GM19351 (cell line): ENCODE measurements at regions not wholly inside any gene's neighbourhood (a gene's known extent, or its start where the extent isn't known, plus 50 kb on each side); places are given as distances from the start of the nearest gene placed in this dataset.
"Not testable (repeated sequence)": the region's sequence is repeated elsewhere in the genome, so short reads cannot be mapped to it uniquely, and the experiment has no call there.

ENCODE experiments used
- ATAC-seq: cut with Tn5 transposase; IDR thresholded peaks from one replicate; pipeline ENCODE4 v1.9.1; 2021; ENCODE audit warnings: mild to moderate bottlenecking, moderate library complexity; ENCODE audit not compliant: unreplicated experiment

DNA sequence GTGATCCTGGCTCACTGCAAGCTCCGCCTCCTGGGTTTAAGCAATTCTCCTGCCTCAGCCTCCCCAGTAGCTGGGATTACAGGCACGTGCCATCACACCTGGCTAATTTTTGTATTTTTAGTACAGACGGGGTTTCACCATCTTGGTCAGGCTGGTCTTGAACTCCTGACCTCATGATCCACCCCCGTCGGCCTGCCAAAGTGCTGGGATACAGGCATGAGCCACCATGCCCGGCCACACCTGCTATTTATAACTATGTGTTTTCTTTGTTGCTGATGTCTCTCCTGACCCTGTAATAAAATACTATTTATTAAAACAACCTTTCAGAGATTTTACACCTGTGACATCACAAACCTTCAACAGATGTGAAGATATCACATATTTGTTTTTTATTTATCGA lies 736.5 kb upstream of the PCDH15 start:
- ATAC-seq, result not testable (repeated sequence)

DNA sequence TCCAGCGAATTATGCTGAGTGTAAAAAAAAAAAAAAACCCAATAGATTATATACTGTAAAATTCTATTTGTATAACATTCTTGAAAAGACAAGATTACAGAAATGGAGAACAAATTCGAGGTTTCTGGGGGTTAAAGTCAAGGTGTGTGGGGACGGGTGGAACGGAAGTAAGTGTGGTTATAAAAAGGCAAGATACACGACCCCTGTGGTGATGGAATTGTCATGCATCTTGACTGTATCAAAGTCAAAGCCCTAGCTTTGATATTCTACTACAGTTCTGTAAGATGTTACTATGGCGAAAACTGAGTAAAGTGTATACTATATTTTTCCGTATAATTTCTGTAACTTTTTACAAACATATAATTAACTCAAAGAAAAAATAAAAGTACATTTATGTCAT lies 718.2 kb upstream of the PCDH15 start:
- no peak for ATAC-seq

DNA sequence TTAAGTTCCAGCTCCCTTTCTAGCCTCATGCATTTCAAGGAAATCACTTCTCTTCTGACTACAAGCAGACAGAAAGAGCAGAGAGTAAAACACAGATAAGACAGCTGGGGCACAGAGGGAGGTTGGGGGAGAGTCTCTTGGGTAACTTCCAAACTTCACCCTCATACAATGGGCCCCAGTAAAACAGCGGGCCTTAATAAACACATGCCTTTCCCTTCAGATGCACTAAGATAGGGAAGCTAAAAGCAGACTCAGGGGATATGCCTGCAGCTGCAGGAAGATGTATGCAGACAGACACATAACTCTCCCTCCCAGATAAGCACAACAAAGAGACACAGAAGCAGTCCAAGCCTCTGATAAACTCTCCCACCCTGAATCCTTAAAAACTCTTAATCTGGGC lies 717.4 kb upstream of the PCDH15 start:
- not testable (repeated sequence) for ATAC-seq

DNA sequence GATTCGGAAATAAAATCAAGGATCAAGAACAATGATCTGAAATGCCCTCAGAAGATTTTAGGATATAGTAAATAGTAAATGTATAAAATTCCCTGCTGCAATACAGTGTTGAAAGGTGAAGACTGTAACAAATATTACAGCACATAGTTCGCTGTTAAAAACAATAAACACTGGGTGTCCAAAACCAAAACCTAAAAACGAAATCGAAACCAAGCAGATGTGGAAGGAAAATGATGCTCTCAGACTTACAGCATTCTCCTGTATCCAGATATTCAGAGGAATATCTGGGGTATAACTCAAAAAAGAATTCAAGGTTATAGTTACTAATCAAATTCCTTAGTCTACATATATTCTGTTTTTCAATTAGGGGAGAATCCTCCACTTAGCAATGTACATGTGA lies 708.1 kb upstream of the PCDH15 start:
- ATAC-seq, result no peak

DNA sequence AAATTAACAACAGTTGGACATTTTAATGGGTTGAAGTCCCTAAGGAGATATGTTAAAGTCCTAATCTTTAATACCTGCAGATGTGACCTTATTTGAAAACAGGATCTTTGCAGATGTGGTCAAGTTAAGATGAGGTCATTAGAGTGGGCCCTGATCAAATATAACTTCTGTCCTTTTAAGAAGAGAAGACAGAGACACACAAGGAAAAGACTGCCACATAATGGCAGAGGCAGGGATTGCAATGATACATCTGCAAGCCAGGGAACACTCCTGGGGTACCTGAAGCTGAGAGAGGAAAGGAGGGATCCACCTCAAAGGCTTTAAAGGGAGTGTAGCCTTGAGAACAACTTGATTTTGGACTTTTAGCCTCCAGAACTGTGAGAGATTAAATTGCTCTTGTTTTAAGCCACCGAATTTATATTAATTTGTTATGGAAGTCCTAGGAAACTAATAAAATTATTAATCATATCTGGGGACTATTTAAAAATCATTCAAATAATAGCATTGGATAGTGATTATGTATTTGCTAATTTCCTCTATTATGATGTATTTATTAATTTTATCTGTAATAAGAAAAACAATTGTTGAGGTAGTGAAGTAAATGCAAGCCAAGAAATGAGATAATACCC lies 700.0 kb upstream of the PCDH15 start:
- ATAC-seq, result peak; percentile 88

DNA sequence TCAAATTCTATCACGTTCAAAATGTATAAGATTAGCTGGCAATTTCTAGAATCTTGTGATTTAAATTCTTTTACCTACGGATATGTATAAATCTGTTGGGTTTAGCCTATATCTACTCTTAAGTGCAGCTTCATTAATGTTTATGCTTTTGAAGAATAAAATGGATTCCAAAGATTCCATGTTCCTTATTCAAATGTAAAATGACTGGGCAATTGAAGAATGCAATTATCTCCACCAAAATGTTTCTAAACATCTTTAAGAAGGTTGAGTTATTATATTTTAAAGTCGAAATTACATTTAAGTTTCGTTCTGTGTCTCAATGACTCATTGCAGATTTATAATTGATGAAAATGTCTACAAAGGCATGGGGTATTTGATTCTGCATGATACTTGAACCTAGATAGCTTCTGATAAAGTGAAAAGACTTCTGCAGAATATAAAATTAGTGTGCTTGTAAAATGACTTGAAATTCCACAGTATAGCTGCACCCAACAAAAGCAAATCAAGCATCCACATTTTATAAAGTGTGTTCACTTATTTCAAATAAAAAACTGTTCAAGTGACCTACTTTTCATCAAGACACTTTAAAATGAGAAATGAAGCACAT lies 697.0 kb upstream of the PCDH15 start:
- ATAC-seq, result no peak

DNA sequence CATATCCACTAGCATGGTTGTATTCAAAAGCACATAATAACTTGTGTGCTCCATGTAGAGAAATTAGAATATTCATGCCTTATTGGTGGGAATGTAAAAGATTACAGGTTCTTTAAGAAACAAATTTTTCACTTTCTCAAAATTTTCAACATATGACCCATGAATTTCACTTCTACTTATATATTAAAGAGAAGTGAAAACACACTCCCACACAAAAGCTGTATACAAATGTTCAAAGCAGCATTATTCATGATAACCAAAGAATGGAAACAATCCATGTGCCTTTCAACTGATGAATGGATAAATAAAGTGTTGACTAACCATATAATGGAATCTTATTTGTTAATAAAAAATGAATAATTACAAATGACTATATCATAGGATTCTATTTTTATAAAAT lies 694.5 kb upstream of the PCDH15 start:
- no peak for ATAC-seq

DNA sequence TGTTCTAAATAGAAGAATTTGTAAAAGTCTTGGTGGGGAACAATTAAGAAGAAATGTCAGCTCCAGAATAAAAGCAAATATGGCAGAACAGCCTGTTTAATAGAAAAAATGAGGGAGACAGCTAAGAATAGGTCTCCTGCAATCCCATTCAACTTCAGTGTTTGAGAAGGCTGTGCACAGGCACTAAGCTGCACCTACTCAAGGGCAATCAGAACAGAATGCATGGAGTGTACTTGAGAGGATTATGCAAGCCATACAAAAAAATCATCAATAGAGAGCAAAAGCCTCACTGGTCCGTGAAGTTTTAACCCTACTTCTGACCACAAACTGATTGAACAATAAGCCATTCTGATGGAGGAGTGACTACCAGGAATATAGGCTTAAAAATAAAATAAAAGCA lies 690.7 kb upstream of the PCDH15 start:
- no peak for ATAC-seq

DNA sequence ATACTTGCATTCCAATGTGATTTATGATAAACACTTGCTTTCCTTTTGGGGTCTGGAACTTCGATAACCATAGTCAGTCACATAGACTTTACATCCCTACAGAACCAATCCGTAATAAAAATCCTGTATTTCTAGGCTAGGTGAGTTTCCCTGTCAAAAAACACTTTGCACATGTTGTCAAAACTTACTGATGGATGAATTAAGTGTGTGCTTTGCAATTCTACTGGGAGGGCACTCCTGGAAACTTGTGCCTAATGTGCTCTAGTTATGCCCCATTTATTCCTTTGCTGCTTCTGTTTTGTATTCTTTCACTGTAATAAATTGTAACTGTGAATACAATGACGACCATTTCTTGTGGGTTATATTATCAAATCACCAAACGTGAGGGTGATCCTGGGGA lies 684.8 kb upstream of the PCDH15 start:
- ATAC-seq, result no peak

DNA sequence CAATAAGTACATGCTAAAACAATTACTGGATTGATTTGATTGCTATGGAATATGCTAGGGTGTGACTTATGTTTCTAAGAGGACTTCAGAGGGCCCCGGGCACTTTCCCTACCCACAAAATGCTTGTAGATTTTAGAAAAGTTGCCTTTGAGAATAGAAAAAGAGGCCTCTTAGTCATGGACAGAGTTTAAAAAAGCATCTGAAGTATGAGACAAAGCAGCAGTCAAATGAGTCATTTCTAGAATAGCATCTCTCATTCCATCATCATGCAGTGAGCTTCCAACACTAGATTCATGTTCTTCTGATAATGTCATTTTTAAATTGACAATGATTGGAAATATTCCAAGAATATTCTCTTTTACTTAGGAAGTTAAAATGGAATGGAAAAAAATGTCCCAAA lies 675.1 kb upstream of the PCDH15 start:
- ATAC-seq, result no peak

DNA sequence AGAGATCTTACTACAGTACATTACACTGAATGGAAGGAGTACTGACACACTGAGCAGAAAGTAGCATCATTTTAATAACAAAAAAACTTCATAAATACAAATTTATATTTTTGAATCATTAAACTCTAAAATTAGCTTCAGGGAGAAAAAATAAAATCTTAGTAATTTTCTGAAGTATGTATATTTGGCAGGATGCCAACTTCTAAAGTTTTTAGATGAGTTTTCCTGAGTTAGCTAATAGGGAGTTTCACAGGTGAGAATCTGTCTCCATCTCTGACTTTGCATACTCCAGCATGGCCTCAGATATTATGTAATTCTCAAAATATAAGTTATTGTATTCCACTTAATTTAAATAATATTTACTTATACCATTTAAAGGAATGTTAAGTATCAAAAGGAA lies 673.2 kb upstream of the PCDH15 start:
- no peak for ATAC-seq

DNA sequence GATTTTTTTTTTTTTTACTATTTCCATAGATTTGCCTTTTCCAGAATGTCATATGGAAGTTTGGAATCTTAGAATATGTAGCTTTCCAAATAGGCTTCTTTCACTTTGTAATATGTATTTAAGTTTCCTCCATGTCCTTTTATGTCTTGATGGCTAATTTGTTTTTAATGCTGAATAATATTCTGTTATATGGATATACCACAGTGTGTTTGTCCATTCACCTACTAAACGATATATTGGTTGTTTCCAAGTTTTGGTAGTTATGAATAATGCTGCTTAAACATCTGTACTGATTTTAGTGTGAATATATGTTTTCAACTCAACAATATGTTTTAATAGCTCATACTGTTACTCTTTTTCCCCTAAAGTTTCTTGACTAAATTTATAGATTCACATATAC lies 669.8 kb upstream of the PCDH15 start:
- no peak for ATAC-seq

DNA sequence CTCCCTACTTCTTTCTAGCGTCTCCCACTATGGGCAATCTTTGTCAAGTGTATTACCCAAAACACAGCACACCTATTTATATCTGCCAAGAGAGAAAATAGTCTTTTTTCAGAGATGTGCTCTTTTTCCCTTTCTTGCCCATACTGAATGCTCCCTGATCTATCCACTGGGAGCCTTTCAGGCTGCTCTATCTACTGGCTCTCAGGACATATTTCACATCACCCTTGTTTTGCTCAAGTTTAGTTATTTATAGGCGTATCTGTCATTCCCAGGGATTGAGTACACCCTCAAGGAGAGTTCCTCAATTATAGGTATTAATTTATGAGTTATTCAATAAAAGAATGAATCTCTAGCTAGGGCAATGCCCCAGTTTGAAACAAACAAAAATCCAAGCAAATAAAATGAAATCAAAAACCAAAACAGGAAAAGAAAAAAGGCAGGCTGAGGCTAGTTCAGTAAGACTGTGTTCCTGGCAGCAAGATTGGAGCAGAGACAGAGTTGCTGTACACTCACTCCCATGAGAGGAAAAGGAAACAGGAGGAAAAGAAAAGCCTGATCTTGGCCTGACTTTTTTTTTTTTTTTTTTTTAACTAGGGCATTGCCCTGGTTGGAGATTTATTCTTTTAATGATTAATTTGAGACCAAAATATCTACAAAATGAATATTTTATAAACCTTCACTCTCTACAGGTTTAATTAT lies 665.9 kb upstream of the PCDH15 start:
- ATAC-seq, result no peak

DNA sequence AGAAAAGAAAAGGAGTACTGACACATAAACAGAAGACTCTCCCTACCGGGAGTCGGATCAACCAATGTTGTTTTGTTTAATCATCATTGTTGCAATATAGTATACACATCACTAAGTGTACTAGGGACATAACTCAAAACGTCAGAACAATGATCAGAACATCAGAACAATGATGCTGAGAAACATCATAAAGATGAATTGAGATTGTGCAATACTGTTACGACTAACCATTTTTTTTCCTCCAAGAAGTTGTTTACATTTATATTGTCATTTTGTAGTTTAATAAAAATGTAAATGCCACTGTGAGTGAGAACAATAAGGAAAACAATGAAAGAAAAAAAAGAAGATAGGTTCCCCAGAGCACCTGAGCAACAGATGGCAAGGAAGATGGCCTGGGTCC lies 663.1 kb upstream of the PCDH15 start:
- no peak for ATAC-seq

DNA sequence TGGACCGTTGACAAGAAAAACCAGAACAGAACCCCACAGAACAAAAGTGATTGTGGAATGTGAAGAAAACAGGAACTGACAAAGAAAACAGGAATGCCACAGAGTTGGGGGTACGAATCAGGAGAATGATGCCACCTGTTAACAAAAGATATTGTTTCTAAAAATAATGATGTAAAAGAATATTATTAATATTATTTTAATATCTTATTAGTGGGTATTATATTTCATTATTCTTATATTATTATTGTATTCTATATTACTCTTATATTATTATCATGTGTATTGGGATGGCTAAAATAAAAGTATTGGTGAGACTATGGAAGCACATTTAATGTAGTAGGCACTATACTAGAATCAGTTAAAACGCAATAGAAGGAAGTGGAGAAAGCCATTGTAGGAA lies 659.0 kb upstream of the PCDH15 start:
- no peak for ATAC-seq

DNA sequence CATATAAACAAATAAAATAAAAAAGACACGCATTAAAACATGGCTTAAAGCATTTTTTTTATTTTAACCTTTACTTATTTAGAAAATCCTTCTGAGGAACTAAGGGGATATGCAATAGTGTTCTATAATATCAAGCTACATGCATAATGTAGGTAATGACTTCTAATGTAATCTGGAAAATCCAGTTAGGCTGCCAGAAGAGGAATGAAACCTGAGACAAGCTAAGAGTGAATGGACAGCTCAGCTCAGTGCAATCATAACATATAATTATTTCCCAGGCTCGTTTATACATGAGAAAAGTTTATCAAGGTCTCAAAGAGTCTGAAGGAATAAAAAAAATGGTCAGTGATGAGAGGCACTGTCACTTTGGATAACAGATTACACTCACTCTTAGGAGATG lies 649.0 kb upstream of the PCDH15 start:
- ATAC-seq, result no peak

DNA sequence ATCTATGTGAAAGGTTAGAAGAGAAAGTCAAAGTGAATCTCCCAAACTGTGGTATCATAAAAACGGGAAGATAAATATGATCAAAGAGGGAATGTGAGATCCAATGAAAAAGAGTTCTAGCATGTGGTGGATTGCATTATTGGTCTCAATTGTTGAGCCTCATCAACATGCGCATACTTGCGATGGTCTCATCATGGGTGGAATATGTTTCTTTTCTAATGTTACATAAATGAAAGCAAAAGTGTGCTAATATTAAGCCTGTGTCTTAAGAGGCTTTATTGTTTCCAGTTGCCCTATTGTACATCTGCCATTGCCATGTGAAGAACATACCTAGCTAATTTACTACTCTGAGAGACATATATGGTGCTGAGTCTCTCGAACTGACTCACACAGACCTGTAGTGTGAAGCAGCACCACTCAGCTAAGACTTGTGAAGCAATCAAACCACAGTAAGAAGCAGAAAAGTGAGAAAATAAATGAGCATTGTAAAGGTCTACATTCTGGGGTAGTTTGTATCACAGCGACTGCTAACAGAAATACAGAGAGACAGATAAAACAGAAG lies 645.5 kb upstream of the PCDH15 start:
- ATAC-seq, result no peak

DNA sequence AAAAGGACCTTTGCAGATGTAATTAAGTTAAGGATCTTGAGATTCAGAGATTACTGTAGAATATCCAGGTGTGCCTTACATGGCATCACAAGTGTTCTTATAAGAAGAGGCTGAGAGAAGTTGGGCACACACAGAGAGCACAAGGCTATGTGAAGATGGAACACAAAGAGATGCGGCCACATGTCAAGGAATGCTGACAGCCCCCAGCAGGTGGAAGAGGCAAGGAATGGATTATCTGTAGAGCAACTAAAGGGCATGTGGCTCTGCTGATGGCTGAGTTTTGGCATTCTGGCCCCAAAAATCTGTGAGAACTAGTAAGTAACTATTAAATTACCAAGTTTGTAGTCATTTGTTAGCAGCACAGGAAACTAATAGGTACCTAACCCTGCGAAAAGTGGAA lies 640.7 kb upstream of the PCDH15 start:
- ATAC-seq, result no peak

DNA sequence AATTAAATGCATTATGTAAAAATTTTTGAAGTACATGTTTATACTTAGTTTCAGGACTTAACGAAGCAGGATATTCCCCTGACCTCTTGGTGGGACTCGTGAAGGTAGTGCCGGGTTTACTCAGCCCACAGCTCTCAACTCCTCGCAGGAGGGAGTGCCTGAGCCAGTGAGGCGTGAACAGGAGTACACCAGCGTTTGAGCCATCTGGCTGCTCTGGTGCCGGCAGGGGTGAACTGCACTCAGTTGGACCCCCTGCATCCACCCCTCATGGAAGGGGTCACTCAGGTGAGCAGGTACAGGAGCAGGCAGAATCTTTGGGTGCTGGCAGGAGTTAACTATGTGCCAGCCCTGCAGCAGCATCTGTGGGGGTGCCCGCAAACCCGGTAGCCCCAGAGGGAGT lies 625.1 kb upstream of the PCDH15 start:
- ATAC-seq, result no peak

DNA sequence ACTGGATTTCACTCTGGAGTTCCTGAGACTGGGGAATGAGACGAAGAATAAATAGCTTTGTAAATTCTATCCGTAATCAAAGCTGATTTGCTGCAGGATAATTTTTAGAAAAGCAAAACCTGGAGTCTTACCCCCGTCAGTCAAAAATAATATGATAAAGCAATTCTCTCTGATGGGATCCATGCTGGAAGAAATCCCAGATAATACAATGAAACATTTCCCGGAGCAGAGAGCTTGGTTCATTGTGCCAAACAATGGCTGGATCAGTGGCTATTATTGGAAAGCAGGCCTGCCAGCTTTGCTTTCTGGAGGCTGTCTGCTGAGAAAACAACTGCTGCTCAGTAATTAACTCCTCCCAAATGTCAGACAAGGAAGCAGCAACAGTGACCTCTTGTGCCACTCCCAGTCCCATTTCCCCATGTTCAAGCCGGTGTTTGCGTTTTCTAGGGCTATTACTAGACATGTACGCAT lies 609.4 kb upstream of the PCDH15 start:
- ATAC-seq, result no peak

DNA sequence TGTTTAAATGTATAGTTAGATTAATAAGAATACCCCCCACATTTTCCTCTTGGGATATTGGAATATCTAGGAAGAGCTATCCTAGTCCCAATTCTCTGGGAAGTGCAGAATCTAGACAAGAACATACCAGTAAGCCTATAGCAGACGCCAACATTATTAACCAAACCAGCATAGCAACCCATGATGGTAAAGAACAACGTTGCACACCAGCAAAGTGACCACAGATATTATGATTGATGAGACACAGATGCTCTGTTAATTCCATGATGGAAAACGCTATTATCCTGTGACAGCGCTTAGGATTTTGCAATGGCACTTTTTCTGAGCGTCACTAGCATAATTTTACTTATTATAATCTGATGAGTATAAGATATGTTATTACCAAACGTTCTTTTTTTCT lies 603.1 kb upstream of the PCDH15 start:
- ATAC-seq, result no peak
